Nephron (organoid): ENCODE measurements at regions not wholly inside any gene's neighbourhood (a gene's known extent, or its start where the extent isn't known, plus 50 kb on each side); places are given as distances from the start of the nearest gene placed in this dataset.

Source experiments
- H3K27ac Mint-ChIP-seq, 3 experiments: 2 replicates each; pipeline ENCODE4 v1.8.0; 2020; ENCODE audit warnings: mixed read lengths in 3 of 3, mild to moderate bottlenecking in 2 of 3, moderate library complexity in 1 of 3
- H3K27me3 Mint-ChIP-seq: 2 replicates; pipeline ENCODE4 v1.8.0; 2021; ENCODE audit warnings: low read depth, mild to moderate bottlenecking, moderate library complexity, mixed read lengths
- H3K36me3 Mint-ChIP-seq: 2 replicates; pipeline ENCODE4 v1.8.0; 2020; ENCODE audit warnings: low read depth, mixed read lengths
- H3K4me1 Mint-ChIP-seq: 2 replicates; pipeline ENCODE4 v1.8.0; 2020; ENCODE audit warnings: mixed read lengths
- H3K4me3 Mint-ChIP-seq, 3 experiments: 2 replicates each; pipeline ENCODE4 v1.8.0; 2020; ENCODE audit warnings: mild to moderate bottlenecking in 3 of 3, mixed read lengths in 3 of 3, moderate library complexity in 2 of 3
- H3K9me3 Mint-ChIP-seq: 2 replicates; pipeline ENCODE4 v1.8.0; 2020; ENCODE audit warnings: mixed read lengths
- CTCF ChIP-seq, 3 experiments: fragments of 200-600 bp; sonication (generic); IDR thresholded peaks; one replicate each; pipeline ENCODE4 v1.5.0; 2021; ENCODE audit warnings: antibody characterized with exemption in 3 of 3; ENCODE audit not compliant: unreplicated experiment in 3 of 3

GRCh38 chr18:78071776-78072175 is 822.1 kb downstream of the GALR1 start:
- no peaks in the 10 kb centered on the region for H3K36me3 Mint-ChIP-seq
- H3K27ac Mint-ChIP-seq: no peak overlapping the region
- H3K4me1 Mint-ChIP-seq: no peaks in the 10 kb centered on the region
- TF ChIP-seq CTCF (IDR thresholded peaks at IDR 0.05; ENCODE audit: unreplicated experiment in 3 of 3): no peak
- H3K4me3 Mint-ChIP-seq: no peak overlapping the region
- peaks cover 25% of the 10 kb centered on the region for H3K27me3 Mint-ChIP-seq
- H3K9me3 Mint-ChIP-seq: peaks cover 4% of the 10 kb centered on the region

GRCh38 chr18:78072375-78072774 is 822.7 kb downstream of the GALR1 start:
- no peak for TF ChIP-seq CTCF (IDR thresholded peaks at IDR 0.05; ENCODE audit: unreplicated experiment in 3 of 3)
- no peaks in the 10 kb centered on the region for H3K36me3 Mint-ChIP-seq
- H3K27me3 Mint-ChIP-seq: peaks cover 25% of the 10 kb centered on the region
- H3K4me3 Mint-ChIP-seq: no peak overlapping the region
- H3K9me3 Mint-ChIP-seq: no peaks in the 10 kb centered on the region
- H3K27ac Mint-ChIP-seq: no peak overlapping the region
- no peaks in the 10 kb centered on the region for H3K4me1 Mint-ChIP-seq

GRCh38 chr18:78073275-78073674 is 823.6 kb downstream of the GALR1 start:
- no peaks in the 10 kb centered on the region for H3K4me1 Mint-ChIP-seq
- peaks cover 27% of the 10 kb centered on the region for H3K27me3 Mint-ChIP-seq
- no peaks in the 10 kb centered on the region for H3K36me3 Mint-ChIP-seq
- no peaks in the 10 kb centered on the region for H3K9me3 Mint-ChIP-seq
- H3K4me3 Mint-ChIP-seq: no peak overlapping the region
- no peak overlapping the region for H3K27ac Mint-ChIP-seq
- TF ChIP-seq CTCF (IDR thresholded peaks at IDR 0.05; ENCODE audit: unreplicated experiment in 3 of 3): peak; percentile 43 to 58 (median 51)

GRCh38 chr18:78074400-78075020 is 824.9 kb downstream of the GALR1 start:
- no peaks in the 10 kb centered on the region for H3K4me1 Mint-ChIP-seq
- no peaks in the 10 kb centered on the region for H3K36me3 Mint-ChIP-seq
- peaks cover 29% of the 10 kb centered on the region for H3K27me3 Mint-ChIP-seq
- H3K4me3 Mint-ChIP-seq: no peak overlapping the region
- no peaks in the 10 kb centered on the region for H3K9me3 Mint-ChIP-seq
- TF ChIP-seq CTCF (IDR thresholded peaks at IDR 0.05; ENCODE audit: unreplicated experiment in 3 of 3): peak; percentile 25 to 47 (median 40)
- H3K27ac Mint-ChIP-seq: no peak overlapping the region

- Mint-ChIP-seq H3K36me3 (no peaks in the 10 kb centered on the region), H3K27me3 (peaks cover 14% of the 10 kb centered on the region), H3K4me1 (no peaks in the 10 kb centered on the region), H3K4me3 (no peak overlapping the region), H3K27ac (no peak overlapping the region), H3K9me3 (no peaks in the 10 kb centered on the region)
- TF ChIP-seq CTCF (IDR thresholded peaks at IDR 0.05; ENCODE audit: unreplicated experiment in 3 of 3): no peak
These were observed 830.4 kb downstream of the GALR1 start for GRCh38 chr18:78080081-78080480.

- Mint-ChIP-seq H3K27ac (no peak overlapping the region), H3K4me1 (no peaks in the 10 kb centered on the region), H3K27me3 (peaks cover 16% of the 10 kb centered on the region), H3K4me3 (no peak overlapping the region), H3K9me3 (no peaks in the 10 kb centered on the region), H3K36me3 (no peaks in the 10 kb centered on the region)
- no peak for TF ChIP-seq CTCF (IDR thresholded peaks at IDR 0.05; ENCODE audit: unreplicated experiment in 3 of 3)
These were observed 831.1 kb downstream of the GALR1 start for GRCh38 chr18:78080761-78081160.
